HCT116 (cell line): ENCODE measurements at regions not wholly inside any gene's neighbourhood (a gene's known extent, or its start where the extent isn't known, plus 50 kb on each side); places are given as distances from the start of the nearest gene placed in this dataset.

Experiments
- EZH2 ChIP-seq: fragments of 200-600 bp; sonication (generic); IDR thresholded peaks from 2 replicates; pipeline ENCODE4 v1.6.1; 2017; ENCODE audit warnings: antibody characterized with exemption, mixed run types
- EZH2phosphoT487 ChIP-seq: fragments of 200-600 bp; IDR thresholded peaks from 2 replicates; pipeline ENCODE4 v1.6.1; 2018; ENCODE audit warnings: antibody characterized with exemption, borderline replicate concordance
- MAX ChIP-seq: IDR thresholded peaks from 2 replicates; pipeline ENCODE4 v1.6.1; 2012
- POLR2A ChIP-seq: IDR thresholded peaks from 2 replicates; pipeline ENCODE4 v1.7.0; 2011; ENCODE audit warnings: borderline replicate concordance; ENCODE audit not compliant: insufficient read depth, insufficient read length; ENCODE audit errors: extremely low read depth
- POLR2AphosphoS5 ChIP-seq: IDR thresholded peaks from 2 replicates; pipeline ENCODE4 v1.6.1; 2011; ENCODE audit warnings: mild to moderate bottlenecking, low read depth, low read length, moderate library complexity
- RAD21 ChIP-seq: IDR thresholded peaks from 2 replicates; pipeline ENCODE4 v1.6.1; 2012; ENCODE audit warnings: low read depth, mild to moderate bottlenecking
- TF ChIP-seq, protein P1 (sequence below), 3 experiments: fragments of 200-600 bp in 1 of 3; sonication (generic) in 1 of 3; IDR thresholded peaks in 2 of 3; conservative IDR thresholded peaks in 1 of 3; 2 replicates each; pipeline ENCODE4 v1.5.1; 2012 to 2017; ENCODE audit warnings: low read depth in 2 of 3, low read length in 2 of 3, antibody characterized with exemption in 1 of 3, borderline replicate concordance in 1 of 3, control low read depth in 1 of 3, mild to moderate bottlenecking in 1 of 3, mixed read lengths in 1 of 3, mixed run types in 1 of 3, moderate library complexity in 1 of 3; ENCODE audit not compliant: insufficient read depth in 1 of 3

- TF ChIP-seq POLR2A: no peak
- TF ChIP-seq, protein P1, sequence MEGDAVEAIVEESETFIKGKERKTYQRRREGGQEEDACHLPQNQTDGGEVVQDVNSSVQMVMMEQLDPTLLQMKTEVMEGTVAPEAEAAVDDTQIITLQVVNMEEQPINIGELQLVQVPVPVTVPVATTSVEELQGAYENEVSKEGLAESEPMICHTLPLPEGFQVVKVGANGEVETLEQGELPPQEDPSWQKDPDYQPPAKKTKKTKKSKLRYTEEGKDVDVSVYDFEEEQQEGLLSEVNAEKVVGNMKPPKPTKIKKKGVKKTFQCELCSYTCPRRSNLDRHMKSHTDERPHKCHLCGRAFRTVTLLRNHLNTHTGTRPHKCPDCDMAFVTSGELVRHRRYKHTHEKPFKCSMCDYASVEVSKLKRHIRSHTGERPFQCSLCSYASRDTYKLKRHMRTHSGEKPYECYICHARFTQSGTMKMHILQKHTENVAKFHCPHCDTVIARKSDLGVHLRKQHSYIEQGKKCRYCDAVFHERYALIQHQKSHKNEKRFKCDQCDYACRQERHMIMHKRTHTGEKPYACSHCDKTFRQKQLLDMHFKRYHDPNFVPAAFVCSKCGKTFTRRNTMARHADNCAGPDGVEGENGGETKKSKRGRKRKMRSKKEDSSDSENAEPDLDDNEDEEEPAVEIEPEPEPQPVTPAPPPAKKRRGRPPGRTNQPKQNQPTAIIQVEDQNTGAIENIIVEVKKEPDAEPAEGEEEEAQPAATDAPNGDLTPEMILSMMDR (IDR thresholded peaks at IDR 0.05 in 2 of 3, conservative IDR thresholded peaks at IDR 0.05 in 1 of 3; ENCODE audit: borderline replicate concordance in 1 of 3, insufficient read depth in 1 of 3, low read depth in 2 of 3, low read length in 2 of 3): no peak
- TF ChIP-seq POLR2AphosphoS5: no peak
- TF ChIP-seq EZH2phosphoT487: no peak
- no peak for TF ChIP-seq MAX
- TF ChIP-seq RAD21: no peak
- no peak for TF ChIP-seq EZH2
These were observed 73.5 kb upstream of the IRS2 start for GRCh38 chr13:109859898-109860297.
